Gastrocnemius medialis (tissue), 4 donors: ENCODE measurements at regions not wholly inside any gene's neighbourhood (a gene's known extent, or its start where the extent isn't known, plus 50 kb on each side); places are given as distances from the start of the nearest gene placed in this dataset.
"Not testable (repeated sequence)": the region's sequence is repeated elsewhere in the genome, so short reads cannot be mapped to it uniquely, and the experiment has no call there.

Experiments used
- CTCF ChIP-seq, 5 experiments: fragments of 450-650 bp in 3 of 5; fragments of 200-600 bp in 2 of 5; sonication (generic) in 2 of 5; IDR thresholded peaks in 4 of 5; conservative IDR thresholded peaks in 1 of 5; 1 replicate in 4 of 5; 2 replicates in 1 of 5; pipeline ENCODE4 v1.5.1; 2016 to 2019; ENCODE audit warnings: antibody characterized with exemption in 5 of 5, mild to moderate bottlenecking in 3 of 5, moderate library complexity in 3 of 5
- POLR2A ChIP-seq, 2 donors: fragments of 450-650 bp; IDR thresholded peaks; one replicate each; pipeline ENCODE4 v1.6.1; 2017; ENCODE audit warnings: antibody characterized with exemption in 2 of 2, mild to moderate bottlenecking in 2 of 2, moderate library complexity in 2 of 2

GRCh38 chr3:95241256-95241655 lies 1178.4 kb downstream of the NSUN3 start:
- not testable (repeated sequence) for TF ChIP-seq POLR2A (IDR thresholded peaks at IDR 0.05); CTCF (IDR thresholded peaks at IDR 0.05 in 4 of 5, conservative IDR thresholded peaks at IDR 0.05 in 1 of 5)
